HEK293 (cell line): ENCODE measurements at regions not wholly inside any gene's neighbourhood (a gene's known extent, or its start where the extent isn't known, plus 50 kb on each side); places are given as distances from the start of the nearest gene placed in this dataset.

Experiments used
- CTCF ChIP-seq: fragments of 450-650 bp; formaldehyde crosslinking; IDR thresholded peaks from 2 replicates; pipeline ENCODE4 v1.5.1; 2016; ENCODE audit warnings: missing biosample characterization, missing genetic modification characterization
- HOXD13 ChIP-seq: sonication (generic); formaldehyde crosslinking; IDR thresholded peaks from 2 replicates; pipeline ENCODE4 v1.8.0; 2022; ENCODE audit warnings: missing genetic modification reagents, borderline replicate concordance
- KLF16 ChIP-seq: fragments of 450-650 bp; formaldehyde crosslinking; IDR thresholded peaks from 2 replicates; pipeline ENCODE4 v1.5.1; 2017; ENCODE audit warnings: missing biosample characterization, missing genetic modification characterization
- MYNN ChIP-seq: fragments of 450-650 bp; formaldehyde crosslinking; IDR thresholded peaks from 2 replicates; pipeline ENCODE4 v1.5.1; 2016; ENCODE audit warnings: missing biosample characterization, missing genetic modification characterization, borderline replicate concordance
- REST ChIP-seq: fragments of 450-650 bp; formaldehyde crosslinking; IDR thresholded peaks from 2 replicates; pipeline ENCODE4 v1.5.1; 2016; ENCODE audit warnings: missing biosample characterization, missing genetic modification characterization
- YY2 ChIP-seq: fragments of 450-650 bp; formaldehyde crosslinking; IDR thresholded peaks from 2 replicates; pipeline ENCODE4 v1.5.1; 2016; ENCODE audit warnings: missing biosample characterization, missing genetic modification characterization
- ZBTB48 ChIP-seq: fragments of 450-650 bp; formaldehyde crosslinking; IDR thresholded peaks from 2 replicates; pipeline ENCODE4 v1.5.1; 2016; ENCODE audit warnings: missing biosample characterization, missing genetic modification characterization
- ZBTB7A ChIP-seq: fragments of 450-650 bp; formaldehyde crosslinking; IDR thresholded peaks from 2 replicates; pipeline ENCODE4 v1.5.1; 2016; ENCODE audit warnings: low read depth, missing biosample characterization, missing genetic modification characterization
- ZFP37 ChIP-seq: fragments of 450-650 bp; formaldehyde crosslinking; IDR thresholded peaks from 2 replicates; pipeline ENCODE4 v1.5.1; 2016; ENCODE audit warnings: missing biosample characterization, missing genetic modification characterization
- ZNF239 ChIP-seq: fragments of 450-650 bp; formaldehyde crosslinking; IDR thresholded peaks from 2 replicates; pipeline ENCODE4 v1.5.1; 2016; ENCODE audit warnings: missing biosample characterization, missing genetic modification characterization
- ZNF433 ChIP-seq: fragments of 450-650 bp; formaldehyde crosslinking; IDR thresholded peaks from 2 replicates; pipeline ENCODE4 v1.5.1; 2016; ENCODE audit warnings: missing biosample characterization, missing genetic modification characterization, low read depth
- ZXDB ChIP-seq: fragments of 450-650 bp; formaldehyde crosslinking; IDR thresholded peaks from 2 replicates; pipeline ENCODE4 v1.5.1; 2016; ENCODE audit warnings: missing biosample characterization, missing genetic modification characterization
- TF ChIP-seq, protein P1 (sequence below): fragments of 450-650 bp; formaldehyde crosslinking; IDR thresholded peaks from 2 replicates; pipeline ENCODE4 v1.5.0; 2017; ENCODE audit warnings: missing biosample characterization, missing genetic modification characterization, borderline replicate concordance

DNA sequence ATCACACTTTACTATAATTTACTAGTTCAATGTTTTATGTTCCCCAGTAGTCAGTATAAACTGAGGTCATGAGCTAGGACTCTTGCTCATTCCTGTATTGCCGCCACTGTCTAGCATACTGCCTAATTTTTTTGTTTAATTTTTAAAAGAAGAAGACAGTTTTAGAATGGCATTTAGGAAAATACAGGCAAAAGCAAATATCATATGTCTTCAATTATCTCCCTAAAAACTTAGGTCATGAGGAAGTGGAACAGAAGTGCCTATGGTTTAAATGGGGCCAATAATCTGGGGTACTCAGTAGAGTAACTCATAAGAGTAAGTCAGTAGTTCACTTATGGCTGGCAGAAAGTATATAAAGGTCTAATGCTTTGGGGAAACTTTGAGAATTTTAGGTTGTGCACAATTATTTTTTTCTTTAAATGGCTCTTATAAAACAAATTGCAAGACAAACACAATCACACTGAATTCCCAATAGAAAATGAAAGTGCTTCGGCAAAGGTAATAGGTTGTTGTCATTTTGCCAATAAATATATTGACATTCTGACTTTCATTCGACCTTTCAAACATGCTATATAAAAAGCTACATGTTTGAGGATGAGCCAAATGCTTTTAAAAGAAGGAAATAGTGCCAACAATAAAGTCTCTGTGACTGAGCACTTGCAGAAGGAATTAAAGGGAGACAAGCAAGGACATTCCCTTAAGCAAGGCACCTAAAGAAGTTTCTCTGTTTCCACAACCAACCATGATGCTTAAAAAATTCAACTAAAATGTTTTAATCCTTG is 390.1 kb downstream of the PDGFC start:
- TF ChIP-seq HOXD13 (CRISPR knock-in tag) (no peak), YY2 (tag by site-specific recombination) (no peak), MYNN (no peak), CTCF (tag by site-specific recombination) (no peak), ZBTB7A (tag by site-specific recombination) (no peak), ZFP37 (tag by site-specific recombination) (no peak), ZNF239 (tag by site-specific recombination) (no peak), ZXDB (tag by site-specific recombination) (no peak), ZBTB48 (tag by site-specific recombination) (no peak), ZNF433 (tag by site-specific recombination) (no peak), REST (no peak), KLF16 (tag by site-specific recombination) (no peak)
- TF ChIP-seq, protein P1, sequence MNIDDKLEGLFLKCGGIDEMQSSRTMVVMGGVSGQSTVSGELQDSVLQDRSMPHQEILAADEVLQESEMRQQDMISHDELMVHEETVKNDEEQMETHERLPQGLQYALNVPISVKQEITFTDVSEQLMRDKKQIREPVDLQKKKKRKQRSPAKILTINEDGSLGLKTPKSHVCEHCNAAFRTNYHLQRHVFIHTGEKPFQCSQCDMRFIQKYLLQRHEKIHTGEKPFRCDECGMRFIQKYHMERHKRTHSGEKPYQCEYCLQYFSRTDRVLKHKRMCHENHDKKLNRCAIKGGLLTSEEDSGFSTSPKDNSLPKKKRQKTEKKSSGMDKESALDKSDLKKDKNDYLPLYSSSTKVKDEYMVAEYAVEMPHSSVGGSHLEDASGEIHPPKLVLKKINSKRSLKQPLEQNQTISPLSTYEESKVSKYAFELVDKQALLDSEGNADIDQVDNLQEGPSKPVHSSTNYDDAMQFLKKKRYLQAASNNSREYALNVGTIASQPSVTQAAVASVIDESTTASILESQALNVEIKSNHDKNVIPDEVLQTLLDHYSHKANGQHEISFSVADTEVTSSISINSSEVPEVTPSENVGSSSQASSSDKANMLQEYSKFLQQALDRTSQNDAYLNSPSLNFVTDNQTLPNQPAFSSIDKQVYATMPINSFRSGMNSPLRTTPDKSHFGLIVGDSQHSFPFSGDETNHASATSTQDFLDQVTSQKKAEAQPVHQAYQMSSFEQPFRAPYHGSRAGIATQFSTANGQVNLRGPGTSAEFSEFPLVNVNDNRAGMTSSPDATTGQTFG, result no peak
